HG02973 (cell line): ENCODE measurements at regions not wholly inside any gene's neighbourhood (a gene's known extent, or its start where the extent isn't known, plus 50 kb on each side); places are given as distances from the start of the nearest gene placed in this dataset.

Experiments used
- ATAC-seq: cut with Tn5 transposase; IDR thresholded peaks from one replicate; pipeline ENCODE4 v1.9.1; 2021; ENCODE audit warnings: moderate library complexity; ENCODE audit not compliant: unreplicated experiment

DNA sequence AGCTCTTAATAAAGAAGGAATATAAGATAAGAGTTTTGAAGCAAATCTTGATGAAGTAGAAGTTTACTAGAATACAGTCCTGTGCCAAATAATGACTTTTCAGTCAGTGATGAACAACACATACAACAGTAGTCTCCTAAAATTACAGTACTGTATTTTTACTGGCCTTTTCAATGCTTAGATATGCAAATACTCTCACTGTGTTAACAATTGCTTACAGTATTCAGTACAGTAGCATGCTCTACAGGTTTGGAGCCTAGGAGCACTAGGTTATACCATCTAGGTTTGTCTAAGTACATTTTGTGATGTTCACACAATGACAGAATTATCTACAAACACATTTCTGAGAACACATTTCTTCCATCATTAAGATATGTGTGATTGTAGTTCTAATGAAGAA is 316.7 kb upstream of the KLHL1 start:
- no peak for ATAC-seq

DNA sequence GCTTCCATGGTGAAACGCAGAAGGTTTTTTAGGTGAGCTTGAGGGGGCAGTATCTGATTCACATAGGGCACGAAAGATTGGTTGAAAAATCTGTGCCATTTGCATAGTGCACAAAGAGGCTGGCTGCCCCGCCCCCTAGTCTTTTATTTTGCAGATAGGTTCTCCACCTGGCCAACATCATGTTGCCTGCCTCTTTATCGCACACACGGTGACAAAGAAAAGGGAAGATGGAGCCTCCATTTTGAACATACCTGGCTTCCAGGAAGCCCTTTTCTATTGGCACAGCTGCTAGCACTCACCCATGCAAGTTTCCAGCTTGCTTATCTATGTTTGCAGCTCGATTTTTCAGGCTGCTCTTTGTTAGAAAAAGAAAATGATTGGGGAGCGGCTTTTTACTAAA is 316.2 kb upstream of the KLHL1 start:
- no peak for ATAC-seq

DNA sequence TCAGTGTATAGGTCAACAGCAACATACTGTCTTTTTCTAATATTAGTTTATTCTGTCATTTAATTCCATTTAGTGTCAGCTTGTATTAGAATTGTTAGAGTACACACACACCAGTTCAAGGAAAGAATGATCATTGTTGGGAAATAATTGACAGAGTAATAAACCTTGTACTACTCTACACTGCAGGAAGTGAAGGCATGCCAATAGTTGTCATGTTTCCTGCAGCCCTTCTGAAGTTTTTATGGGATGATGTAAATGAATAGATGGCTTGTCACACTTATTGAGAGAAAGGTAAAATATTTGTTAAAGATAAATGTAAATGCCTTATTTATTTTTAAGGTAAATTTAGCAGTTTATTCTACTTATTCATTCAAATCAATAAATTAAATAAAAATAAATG is 306.9 kb upstream of the KLHL1 start:
- no peak for ATAC-seq

DNA sequence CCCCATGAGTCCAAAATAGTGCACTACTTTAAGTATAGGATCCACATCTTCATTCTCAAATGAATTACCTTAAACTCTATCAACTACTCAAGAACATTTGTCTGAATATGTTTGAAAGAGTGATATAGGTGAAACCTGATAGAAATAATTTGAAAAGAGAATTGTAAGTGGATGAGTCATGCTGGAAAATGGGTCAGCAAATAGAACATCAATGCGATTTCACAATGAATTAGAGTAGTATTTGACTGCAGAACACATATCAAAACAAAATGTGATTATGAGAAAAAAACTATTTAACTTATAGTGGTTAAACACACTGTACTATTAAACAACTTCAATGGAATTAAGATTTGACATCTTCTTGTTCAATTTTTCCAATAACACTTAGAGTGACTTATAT is 300.6 kb upstream of the KLHL1 start:
- no peak for ATAC-seq

DNA sequence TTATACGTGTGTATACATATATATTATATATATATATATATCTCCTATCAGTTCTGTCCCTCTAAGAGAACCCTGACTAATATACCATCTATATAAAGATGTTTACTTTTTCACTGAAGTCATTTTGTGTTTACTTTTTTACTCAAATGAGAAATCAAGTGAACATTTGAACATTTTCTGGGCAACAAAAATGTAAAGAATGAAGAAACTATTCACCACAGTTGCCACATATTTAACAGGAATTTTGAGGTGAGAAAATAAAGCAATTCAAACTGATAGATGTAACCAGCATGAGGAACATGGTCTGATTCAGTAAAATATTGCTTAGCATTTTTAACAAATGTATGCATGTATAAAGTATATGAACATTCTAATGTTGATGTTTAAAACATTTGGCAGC is 299.2 kb upstream of the KLHL1 start:
- no peak for ATAC-seq

DNA sequence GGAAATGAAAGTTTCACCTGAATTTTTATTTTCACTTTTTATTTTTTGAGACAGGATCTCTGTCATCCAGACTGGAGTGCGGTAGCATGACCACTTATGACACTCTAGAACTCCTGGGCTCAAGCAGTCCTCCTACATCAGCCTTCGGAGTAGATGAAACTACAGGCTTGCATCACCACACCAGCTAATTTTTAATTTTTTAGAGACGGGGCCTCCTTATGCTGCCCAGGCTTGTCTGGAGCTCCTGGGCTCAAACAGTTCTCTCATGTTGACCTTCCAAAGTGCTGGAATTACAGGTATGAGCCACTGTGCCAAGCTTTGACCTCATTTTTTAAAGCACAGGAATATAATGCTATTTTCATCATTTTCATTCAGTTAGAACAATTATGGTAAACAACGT is 297.0 kb upstream of the KLHL1 start:
- no peak for ATAC-seq

DNA sequence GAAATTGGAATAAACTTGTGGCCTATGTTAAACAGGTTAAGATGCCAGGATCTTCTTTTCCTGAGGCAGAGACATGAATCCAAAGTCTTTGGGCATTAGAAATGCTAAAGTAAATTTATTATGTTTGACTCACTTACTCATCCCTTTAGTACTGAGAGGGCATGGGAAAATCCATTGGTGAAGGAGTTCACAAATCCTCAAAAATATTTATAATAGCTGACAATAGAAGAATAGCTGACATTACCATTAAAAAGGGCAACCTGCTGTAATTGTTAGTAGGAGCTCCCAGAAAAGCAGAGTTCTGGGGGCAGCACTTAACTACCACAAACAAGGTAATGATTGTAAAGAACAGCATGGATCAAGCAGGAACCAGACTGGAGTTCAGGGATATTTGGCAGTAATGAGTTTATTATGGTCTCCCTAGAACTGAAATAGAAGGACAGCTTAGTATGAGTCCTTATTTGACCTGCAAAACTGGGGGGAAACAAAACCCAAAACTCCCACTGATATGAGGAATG is 285.8 kb upstream of the KLHL1 start:
- ATAC-seq, result no peak

DNA sequence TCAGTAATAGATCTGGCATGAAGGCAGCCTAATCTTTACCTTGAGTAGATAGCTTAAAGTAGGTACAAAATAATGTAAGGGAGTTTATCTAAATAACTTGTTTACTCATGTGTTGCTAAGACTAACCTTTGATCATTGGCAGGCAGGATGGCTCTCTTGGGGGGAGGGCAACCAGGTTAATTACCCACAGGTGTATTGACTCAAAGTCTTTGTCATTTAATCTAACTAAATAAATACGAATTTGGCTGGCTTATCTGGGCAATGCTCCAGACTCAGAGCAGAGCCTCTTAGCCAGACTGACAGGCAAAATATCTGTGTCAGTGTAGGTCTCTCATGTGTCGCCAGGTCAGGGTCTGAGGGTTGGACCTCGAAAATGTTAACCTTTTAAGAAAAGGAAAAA is 283.4 kb upstream of the KLHL1 start:
- no peak for ATAC-seq

DNA sequence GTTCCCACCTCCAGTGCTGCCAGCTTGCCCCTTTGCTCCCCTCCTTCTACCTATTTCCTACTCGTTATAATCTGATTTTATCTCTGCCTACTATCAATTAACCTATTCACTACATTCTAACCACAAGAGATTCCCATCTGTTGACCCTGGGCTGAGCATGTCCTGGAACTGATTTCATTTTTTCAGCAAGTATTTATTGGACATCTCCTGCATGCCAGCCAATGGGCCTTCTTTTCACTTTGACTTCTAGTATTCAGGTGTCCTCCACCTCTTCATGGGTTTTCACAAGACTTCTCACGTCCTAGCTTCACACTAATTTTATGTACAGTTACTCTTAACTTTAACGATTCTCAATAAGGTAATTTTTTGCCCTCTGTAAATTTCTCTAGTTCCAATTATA is 282.7 kb upstream of the KLHL1 start:
- no peak for ATAC-seq

DNA sequence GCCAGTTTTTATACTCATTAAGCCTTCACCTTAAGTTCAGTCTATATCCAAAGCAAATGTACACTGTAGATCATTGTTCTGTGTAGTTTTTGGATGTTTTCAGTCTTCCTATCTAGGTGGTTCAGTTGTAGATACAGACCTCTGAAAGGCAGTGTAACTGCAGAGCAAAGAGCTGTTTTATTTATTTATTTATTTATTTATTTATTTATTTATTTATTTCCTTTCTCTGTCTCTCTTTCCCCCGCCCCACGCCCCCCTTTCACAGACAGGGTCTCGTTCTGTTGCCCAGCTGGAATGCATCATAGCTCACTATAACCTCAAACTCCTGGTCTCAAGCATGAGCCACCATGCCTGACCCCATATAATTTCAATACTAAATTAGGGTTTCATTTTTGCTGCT is 281.8 kb upstream of the KLHL1 start:
- no peak for ATAC-seq

DNA sequence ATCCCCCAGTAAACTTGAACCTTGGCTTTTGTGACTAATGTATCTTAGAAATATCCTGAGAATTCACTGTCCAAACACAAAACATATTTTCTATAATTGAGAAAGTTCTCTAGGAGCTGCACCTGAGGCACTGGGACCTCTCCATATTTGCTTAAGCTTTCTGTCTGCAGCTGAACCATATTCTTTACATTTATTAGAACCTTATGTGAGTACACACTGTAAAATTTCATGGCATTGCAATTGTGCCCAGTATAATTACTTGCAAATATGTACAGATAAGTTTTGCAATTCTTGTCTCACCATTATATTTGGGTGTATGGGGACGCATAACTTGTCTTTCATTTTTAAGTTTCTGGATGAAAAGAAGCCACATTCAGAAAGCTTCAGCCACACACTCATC is 280.7 kb upstream of the KLHL1 start:
- ATAC-seq, result no peak

DNA sequence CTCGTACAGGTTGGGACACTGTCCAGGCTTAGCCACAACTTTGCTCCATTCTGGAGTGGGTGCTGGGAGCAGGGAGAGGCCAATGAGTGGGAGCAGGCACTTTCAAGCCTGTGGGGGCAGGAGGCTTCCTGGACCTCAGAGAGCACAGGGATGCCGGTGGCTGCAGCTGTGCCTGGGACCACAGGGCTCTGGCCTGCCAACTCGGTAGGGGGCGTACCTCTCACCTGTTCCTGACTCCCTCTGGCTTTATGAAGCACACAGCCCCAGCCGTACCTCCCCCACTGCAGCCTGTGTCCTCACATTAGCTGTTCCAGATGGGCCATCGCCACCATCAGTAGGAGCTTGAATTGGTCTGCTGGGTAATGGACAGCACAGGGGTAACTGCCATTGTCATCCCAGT is 278.7 kb upstream of the KLHL1 start:
- no peak for ATAC-seq

DNA sequence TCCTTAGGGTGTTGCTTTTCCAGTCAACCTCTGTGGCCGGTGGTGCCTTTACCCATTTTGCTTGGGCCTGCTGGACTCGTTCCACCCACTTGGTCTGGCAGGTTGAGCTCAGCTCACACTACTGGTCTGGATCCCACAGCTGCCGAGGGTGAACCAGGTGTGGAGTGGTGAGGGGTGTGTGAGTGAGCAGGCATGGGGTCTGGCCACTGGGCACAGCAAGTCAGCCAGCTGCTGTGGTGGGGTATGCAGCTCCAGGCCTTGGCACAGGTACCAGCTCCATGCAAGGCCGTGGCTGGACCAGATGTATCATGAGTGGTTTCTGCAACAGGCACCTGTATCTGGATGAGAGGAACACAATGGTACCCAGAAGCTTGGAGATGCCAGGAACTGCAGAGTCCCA is 277.6 kb upstream of the KLHL1 start:
- ATAC-seq, result no peak

DNA sequence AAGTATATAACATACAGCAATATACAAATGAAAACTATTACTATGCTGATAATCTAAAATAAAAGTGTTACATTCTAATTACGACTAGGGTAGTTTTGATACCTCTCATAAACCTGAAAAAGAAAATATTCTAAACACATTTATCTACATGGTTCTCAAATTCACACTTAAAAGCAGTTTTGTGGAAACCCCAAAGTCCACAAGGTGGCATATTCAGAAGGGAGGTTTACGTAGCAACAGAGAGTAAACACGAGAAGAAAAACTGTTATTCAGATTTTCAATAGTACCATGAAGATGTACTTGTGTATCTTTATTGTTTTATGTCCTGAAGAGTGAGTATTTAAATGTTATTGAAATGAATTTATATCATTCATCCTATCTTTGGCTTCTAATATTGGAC is 275.9 kb upstream of the KLHL1 start:
- no peak for ATAC-seq

DNA sequence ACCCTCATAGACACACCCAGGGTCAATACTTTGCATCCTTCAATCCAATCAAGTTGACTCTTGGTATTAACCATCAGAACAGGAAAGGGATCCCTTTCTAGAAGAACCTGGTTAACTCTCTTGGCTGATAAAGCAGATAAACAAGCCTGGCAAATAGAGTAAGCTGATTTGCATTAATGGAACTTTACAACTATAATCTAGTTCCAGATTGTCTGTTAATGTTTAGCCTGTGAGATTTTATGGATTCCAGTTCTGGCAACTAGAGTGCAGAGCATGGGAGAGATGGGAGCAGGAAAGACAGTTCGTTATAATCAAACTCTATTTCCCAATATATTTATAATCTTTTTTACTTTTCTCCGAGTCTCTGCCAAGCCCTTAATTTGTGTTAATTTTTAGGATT is 272.6 kb upstream of the KLHL1 start:
- no peak for ATAC-seq

DNA sequence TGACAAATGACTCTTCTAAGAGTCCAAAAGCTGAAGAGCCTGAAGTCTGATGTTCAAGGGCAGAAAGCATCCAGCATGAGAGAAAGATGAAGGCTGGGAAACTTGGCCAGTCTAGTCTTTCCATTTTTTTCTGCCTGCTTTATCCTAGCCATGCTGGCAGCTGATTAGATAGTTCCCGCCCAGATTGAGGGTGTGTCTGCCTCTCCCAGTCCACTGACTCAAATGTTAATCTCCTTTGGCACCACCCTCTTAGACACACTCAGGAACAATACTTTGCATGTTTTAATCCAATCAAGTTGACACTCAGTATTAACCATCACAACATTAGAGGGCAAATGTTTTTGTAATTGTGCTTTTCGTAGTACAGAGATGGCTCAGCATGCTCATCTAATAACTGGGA is 267.5 kb upstream of the KLHL1 start:
- ATAC-seq, result no peak

DNA sequence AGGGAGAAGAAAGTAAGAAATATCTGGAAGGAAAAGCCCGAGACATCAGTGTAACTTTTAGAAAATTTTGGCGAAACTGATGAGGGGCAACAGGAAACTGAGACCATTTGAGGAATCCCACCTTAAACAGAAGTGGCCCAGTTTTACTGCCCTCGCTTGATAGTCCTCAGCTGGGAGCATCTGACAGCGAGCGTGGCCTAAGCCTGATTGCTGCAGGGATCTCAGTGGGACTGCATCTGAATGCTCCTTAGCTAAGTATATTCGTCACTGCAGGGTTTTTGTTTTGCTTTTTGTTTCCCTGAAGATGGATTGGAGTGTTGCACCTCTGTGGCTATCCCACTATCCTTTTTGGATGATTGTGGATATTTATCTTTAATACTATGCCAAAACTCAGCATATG is 262.7 kb upstream of the KLHL1 start:
- no peak for ATAC-seq

DNA sequence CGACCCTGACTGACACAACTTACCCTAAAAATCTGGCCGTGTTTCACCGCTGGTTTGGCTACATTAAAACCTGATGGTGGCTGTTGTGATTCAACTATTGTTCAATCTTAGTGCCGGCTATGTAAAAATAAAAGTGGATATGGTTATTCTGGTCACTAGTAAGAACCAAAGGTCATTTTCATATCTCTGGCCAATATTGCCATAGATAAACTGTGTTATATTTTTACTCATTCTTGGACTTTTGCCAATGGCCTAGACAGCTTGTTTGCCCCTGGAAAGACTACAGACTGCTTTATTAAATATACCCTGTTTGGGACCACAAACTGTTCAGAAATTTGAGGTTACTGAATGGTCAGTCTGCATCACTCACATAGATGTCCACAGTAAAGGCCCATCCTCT is 258.5 kb upstream of the KLHL1 start:
- ATAC-seq, result no peak

DNA sequence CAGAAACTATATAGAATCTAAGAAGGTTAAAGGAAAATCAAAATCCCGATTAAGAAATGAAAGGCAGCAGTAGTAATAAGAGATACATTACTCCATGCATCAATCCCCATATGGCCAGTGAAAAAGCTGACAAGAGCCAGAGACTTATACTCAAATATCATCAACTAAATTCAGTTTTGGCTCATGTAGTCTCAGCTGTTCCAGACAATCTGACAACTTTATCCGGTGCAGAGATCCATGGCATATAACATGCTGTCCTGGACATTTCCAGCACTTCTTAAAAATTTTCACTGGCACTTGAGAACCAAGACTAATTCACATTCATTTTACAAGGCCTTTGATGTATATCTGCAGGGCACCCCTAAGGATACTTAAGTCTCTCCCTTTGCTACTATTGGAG is 255.7 kb upstream of the KLHL1 start:
- ATAC-seq, result no peak

DNA sequence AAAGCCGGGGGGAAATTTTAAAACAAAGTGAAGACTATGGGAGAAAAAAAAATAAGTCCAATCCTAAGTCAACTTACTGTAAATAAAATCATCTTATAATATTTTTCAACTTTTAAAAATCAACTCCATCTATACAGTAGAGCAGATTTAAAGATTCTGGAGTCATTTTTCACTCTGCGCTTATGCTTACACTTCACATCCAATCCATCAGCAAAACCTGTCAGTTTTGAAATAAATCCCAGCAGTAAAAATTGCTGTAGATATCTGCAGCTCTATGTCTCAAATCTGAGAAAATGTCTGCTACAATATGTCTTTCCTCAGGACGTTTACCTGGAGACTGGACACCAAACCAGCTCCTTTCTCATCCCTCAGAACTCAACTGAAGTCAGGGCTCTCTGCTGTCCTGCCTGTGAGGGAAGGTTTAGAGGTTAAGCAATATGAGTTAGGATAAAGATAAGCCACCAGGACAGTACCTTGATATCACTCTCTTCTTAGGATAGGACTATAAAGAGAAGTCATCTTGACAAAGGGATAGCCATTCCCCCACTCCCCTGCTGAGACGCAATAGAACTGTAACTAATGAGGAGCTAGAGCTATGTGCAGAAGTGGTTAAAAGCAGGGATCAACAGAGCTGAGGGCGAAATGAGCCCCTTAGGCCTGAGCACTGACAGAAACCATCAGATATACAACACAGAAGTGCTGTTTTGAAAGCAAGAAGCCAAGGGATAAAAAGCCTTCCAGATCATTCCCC is 254.7 kb upstream of the KLHL1 start:
- no peak for ATAC-seq

DNA sequence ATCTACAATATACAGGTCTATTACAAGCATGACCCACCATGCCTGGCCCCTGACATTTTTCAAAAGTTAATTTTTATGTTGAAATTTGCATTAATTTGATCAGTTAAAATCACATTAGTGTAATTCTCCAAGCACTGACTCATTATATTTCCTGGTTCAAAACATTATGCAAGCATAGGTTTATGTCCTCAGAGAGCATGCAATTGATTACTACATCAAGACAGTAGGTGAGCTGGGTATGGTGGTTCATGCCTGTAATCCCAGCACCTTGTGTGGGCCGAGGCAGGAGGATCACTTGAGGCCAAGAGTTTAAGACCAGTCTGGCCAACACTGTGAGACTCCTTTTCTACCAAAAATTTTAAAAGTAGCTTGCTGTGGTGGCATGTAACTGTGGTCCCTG is 248.8 kb upstream of the KLHL1 start:
- no peak for ATAC-seq

DNA sequence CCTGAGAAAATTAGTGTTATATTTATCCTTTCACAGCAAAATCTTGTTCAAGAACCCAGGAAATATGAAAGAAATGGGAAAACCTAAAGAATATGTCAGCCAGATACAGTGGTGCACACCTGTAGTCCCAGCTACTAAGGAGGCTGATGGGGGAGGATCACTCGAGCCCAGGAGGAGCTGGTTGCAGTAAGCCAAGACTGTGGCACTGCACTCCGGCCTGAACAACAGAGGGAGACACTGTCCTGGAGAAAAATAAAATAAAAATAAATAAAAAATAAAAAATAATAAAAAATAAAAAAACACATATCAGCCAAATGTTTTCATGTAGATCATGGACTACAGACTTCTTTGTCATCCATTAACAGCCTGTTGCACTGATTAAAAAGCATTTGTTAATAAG is 244.8 kb upstream of the KLHL1 start:
- ATAC-seq, result no peak

DNA sequence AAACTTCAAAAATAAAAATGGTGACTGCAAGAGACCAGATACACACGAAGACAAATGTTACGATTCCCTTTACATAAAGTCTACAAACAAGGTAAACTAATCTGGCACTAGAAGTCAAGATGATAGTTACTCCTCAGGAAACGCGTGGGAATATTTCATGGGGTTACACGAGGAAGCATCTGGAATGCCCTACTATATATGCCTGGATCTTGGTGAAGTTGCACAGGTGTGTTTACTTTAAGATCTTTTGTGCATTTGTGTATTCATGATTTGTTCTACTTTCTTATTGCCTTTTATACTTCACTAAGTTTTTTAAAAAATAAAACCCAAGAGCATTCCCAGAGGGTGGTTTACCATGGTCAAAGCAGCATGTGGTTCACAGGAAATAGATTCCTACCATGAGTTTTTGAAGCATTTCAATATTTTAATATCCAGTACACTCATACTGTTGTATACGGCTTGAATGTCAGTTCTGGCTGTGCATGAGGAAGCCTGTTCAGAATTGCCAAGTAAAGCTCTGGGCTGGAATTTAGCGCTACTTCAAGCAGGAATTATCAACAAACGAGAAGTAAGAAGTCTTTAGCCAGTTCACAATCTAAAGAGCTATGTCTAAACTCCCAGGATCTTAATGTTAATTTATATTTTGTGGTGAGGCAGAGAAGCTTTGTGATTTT is 239.8 kb upstream of the KLHL1 start:
- no peak for ATAC-seq
